CD4-positive, alpha-beta T cell (primary cell): ENCODE measurements at regions not wholly inside any gene's neighbourhood (a gene's known extent, or its start where the extent isn't known, plus 50 kb on each side); places are given as distances from the start of the nearest gene placed in this dataset.

ENCODE experiments used
- ATAC-seq: fragments of 200-7000 bp; cut with Tn5 transposase; one replicate; pipeline ENCODE4 v1.10.0; 2022; ENCODE audit warnings: mild to moderate bottlenecking; ENCODE audit not compliant: poor library complexity
- CTCF ChIA-PET: fragments of 350-600 bp; sonication (Branson Sonifier 250); formaldehyde crosslinking; loops from one replicate; lab custom pipeline; 2021; ENCODE audit warnings: antibody characterized with exemption, inconsistent platforms; lab: Charles Lee
- POLR2A ChIA-PET: fragments of 350-600 bp; sonication (Branson Sonifier 250); formaldehyde crosslinking; loops from one replicate; lab custom pipeline; 2021; ENCODE audit warnings: antibody characterized with exemption, inconsistent platforms; lab: Charles Lee
- DNase-seq, 14 experiments: peaks; one replicate each; pipeline ENCODE4 v3.0.0-alpha.2; 2013 to 2020; ENCODE audit warnings: mixed read lengths in 2 of 14
- H3K27ac ChIP-seq, 2 donors: one replicate each; pipeline versions ENCODE4 v1.5.1 to v1.7.0; 2013; ENCODE audit warnings: low read length in 2 of 2, low read depth in 1 of 2, mild to moderate bottlenecking in 1 of 2
- H3K27me3 ChIP-seq, 2 experiments: 1 replicate in 1 of 2; 2 replicates in 1 of 2; pipeline versions ENCODE4 v1.6.1 to v1.7.0; 2013; ENCODE audit warnings: low read length in 2 of 2, control low read depth in 1 of 2, mild to moderate bottlenecking in 1 of 2, moderate library complexity in 1 of 2; ENCODE audit not compliant: insufficient read depth in 2 of 2, control insufficient read depth in 1 of 2
- H3K36me3 ChIP-seq: one replicate; pipeline ENCODE4 v1.6.1; 2013; ENCODE audit warnings: low read length, control low read depth; ENCODE audit not compliant: insufficient read depth
- H3K4me1 ChIP-seq: one replicate; pipeline ENCODE4 v1.6.1; 2013; ENCODE audit warnings: low read length, control low read depth; ENCODE audit not compliant: insufficient read depth
- H3K4me3 ChIP-seq: one replicate; pipeline ENCODE4 v1.5.1; 2013; ENCODE audit warnings: mild to moderate bottlenecking, low read length, moderate library complexity
- H3K9me3 ChIP-seq, 2 experiments: 1 replicate in 1 of 2; 2 replicates in 1 of 2; pipeline versions ENCODE4 v1.6.1 to v1.7.0; 2013; ENCODE audit warnings: low read length in 2 of 2, mild to moderate bottlenecking in 2 of 2, control low read depth in 1 of 2, moderate library complexity in 1 of 2; ENCODE audit not compliant: control insufficient read depth in 1 of 2, insufficient read depth in 1 of 2
- H3K27ac Mint-ChIP-seq: one replicate; pipeline ENCODE4 v1.8.0; 2020; ENCODE audit warnings: mixed read lengths
- H3K27me3 Mint-ChIP-seq: one replicate; pipeline ENCODE4 v1.8.0; 2021; ENCODE audit warnings: mixed read lengths
- H3K36me3 Mint-ChIP-seq: one replicate; pipeline ENCODE4 v1.8.0; 2021; ENCODE audit warnings: low read depth, mixed read lengths
- H3K4me1 Mint-ChIP-seq: one replicate; pipeline ENCODE4 v1.8.0; 2021; ENCODE audit warnings: low read depth, mixed read lengths
- H3K4me3 Mint-ChIP-seq: one replicate; pipeline ENCODE4 v1.8.0; 2020; ENCODE audit warnings: mild to moderate bottlenecking, mixed read lengths
- H3K9me3 Mint-ChIP-seq: one replicate; pipeline ENCODE4 v1.8.0; 2020; ENCODE audit warnings: mixed read lengths
- intact Hi-C, 2 experiments: fragments of 100-400 bp; cut with DNase I in 1 of 2; cut with micrococcal nuclease in 1 of 2; formaldehyde crosslinking; loops; one replicate each; pipeline versions ENCODE4 v1.15.1 to v1.9.0; 2023 to 2025; cut with DNase I, micrococcal nuclease
- TF ChIP-seq, protein P1 (sequence below): fragments of 200-600 bp; IDR thresholded peaks from one replicate; pipeline ENCODE4 v1.8.0; 2022; ENCODE audit warnings: antibody characterized with exemption, mild to moderate bottlenecking

DNA sequence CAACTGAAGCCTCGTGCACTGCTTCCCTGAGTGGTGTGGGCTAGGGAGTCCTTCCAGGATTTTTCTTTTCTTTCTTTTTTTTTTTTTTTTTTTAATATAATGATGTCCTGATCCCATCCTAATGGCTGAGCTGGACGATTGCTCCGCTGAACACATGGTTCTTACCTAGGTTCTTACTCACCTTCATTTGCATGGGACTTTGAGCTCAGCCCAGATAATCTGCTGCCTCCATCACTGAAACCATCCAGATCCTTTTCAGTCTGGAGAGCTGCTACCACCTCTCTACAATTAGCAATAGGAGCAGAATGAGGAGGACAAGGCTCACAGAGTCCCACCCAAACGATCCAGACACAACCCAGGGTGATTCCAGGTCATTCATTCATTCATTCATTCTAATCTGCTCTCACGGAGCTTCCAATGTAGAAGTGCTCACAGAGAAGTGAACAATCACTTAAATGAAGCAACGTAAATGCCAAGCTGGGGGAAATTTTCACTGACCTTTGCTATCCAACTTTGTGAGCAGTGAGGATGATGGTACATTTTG is 246.3 kb upstream of the RREB1 start:
- Histone ChIP-seq H3K4me3 (no peak overlapping the region), H3K4me1 (peaks cover 7% of the 10 kb centered on the region), H3K27me3 (no peaks in the 10 kb centered on the region), H3K27ac (no peak overlapping the region), H3K9me3 (no peaks in the 10 kb centered on the region), H3K36me3 (no peaks in the 10 kb centered on the region)
- DNase-seq (no peak), ATAC-seq (no peak)
- CTCF ChIA-PET = no interaction called here
- TF ChIP-seq, protein P1, sequence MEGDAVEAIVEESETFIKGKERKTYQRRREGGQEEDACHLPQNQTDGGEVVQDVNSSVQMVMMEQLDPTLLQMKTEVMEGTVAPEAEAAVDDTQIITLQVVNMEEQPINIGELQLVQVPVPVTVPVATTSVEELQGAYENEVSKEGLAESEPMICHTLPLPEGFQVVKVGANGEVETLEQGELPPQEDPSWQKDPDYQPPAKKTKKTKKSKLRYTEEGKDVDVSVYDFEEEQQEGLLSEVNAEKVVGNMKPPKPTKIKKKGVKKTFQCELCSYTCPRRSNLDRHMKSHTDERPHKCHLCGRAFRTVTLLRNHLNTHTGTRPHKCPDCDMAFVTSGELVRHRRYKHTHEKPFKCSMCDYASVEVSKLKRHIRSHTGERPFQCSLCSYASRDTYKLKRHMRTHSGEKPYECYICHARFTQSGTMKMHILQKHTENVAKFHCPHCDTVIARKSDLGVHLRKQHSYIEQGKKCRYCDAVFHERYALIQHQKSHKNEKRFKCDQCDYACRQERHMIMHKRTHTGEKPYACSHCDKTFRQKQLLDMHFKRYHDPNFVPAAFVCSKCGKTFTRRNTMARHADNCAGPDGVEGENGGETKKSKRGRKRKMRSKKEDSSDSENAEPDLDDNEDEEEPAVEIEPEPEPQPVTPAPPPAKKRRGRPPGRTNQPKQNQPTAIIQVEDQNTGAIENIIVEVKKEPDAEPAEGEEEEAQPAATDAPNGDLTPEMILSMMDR = no peak
- intact Hi-C loops = no loop called here
- no peak overlapping the region for H3K27ac Mint-ChIP-seq
- no peaks in the 10 kb centered on the region for H3K27me3 Mint-ChIP-seq
- no peaks in the 10 kb centered on the region for H3K9me3 Mint-ChIP-seq
- POLR2A ChIA-PET = no interaction called here
- peaks cover 13% of the 10 kb centered on the region for H3K4me1 Mint-ChIP-seq
- no peak overlapping the region for H3K4me3 Mint-ChIP-seq
- no peaks in the 10 kb centered on the region for H3K36me3 Mint-ChIP-seq

DNA sequence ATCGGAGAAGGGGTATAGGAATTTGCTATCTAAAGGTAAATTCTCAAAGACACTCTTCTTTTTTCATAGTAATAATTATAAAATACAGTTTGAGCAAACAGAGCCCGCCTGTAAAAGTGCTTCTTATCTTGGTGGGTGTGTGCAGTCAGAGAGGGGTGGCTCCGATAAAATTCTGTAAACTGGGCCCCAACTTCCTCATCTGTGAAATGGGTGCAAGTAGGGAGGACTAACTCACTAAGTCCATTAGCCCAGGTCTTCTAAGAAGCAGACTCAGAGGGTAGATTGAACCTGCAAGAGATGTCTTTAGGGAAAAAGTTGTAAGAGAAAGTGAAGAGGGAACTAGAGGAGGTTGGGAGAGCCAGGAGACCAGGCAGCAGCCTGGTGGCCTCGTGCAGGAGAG is 245.8 kb upstream of the RREB1 start:
- Histone ChIP-seq H3K36me3 (no peaks in the 10 kb centered on the region), H3K27ac (no peak overlapping the region), H3K4me3 (no peak overlapping the region), H3K27me3 (no peaks in the 10 kb centered on the region), H3K4me1 (peaks cover 2% of the 10 kb centered on the region), H3K9me3 (no peaks in the 10 kb centered on the region)
- H3K36me3 Mint-ChIP-seq = no peaks in the 10 kb centered on the region
- H3K27ac Mint-ChIP-seq = no peak overlapping the region
- no peak for ATAC-seq
- H3K9me3 Mint-ChIP-seq = no peaks in the 10 kb centered on the region
- H3K4me3 Mint-ChIP-seq = no peak overlapping the region
- H3K27me3 Mint-ChIP-seq = no peaks in the 10 kb centered on the region
- TF ChIP-seq, protein P1 = no peak
- no peak for DNase-seq
- intact Hi-C loops = no loop called here
- peaks cover 7% of the 10 kb centered on the region for H3K4me1 Mint-ChIP-seq
- POLR2A ChIA-PET = no interaction called here
- CTCF ChIA-PET = no interaction called here

DNA sequence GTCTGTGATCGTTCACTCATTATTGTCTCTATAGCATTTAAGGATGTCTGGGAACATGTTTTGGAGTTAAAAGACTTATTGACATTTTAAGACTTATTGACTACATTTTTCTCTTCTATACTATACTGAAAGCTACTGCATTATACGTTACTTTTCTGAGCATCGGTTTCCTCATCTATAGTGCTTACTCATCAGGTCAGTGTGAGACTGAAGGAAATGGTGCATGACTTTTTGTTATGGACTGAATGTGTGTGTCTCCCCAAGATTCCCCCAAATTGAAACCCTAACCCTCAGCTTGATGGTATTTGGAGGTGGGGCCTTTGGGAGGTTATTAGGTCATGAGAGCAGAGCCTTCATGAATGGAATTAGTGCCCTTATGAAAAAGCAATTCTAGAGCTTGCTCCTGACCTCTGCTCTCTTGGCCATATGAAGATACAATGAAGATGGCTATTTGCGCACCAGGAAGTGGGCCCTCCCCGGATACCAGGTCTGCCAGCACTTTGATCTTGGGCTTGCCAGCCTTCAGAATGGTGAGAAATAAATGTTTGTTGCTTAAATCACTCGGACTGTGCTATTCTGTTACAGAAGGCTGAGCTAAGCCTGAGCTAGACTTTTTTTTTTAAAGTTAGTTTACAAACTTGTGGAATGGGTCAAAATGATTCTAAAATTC is 243.7 kb upstream of the RREB1 start:
- Mint-ChIP-seq H3K4me3 (no peak overlapping the region), H3K36me3 (no peaks in the 10 kb centered on the region), H3K27ac (no peak overlapping the region), H3K4me1 (no peaks in the 10 kb centered on the region), H3K9me3 (no peaks in the 10 kb centered on the region), H3K27me3 (no peaks in the 10 kb centered on the region)
- no peaks in the 10 kb centered on the region for H3K9me3 ChIP-seq
- H3K27me3 ChIP-seq = no peaks in the 10 kb centered on the region
- DNase-seq = no peak
- ChIA-PET CTCF (no interaction called here), POLR2A (no interaction called here)
- H3K4me1 ChIP-seq = no peaks in the 10 kb centered on the region
- no peaks in the 10 kb centered on the region for H3K36me3 ChIP-seq
- no peak for ATAC-seq
- H3K27ac ChIP-seq = no peak overlapping the region
- no peak overlapping the region for H3K4me3 ChIP-seq
- TF ChIP-seq, protein P1 = no peak
- intact Hi-C loops = no loop called here
